K562 (cell line): ENCODE measurements at regions not wholly inside any gene's neighbourhood (a gene's known extent, or its start where the extent isn't known, plus 50 kb on each side); places are given as distances from the start of the nearest gene placed in this dataset.

ENCODE experiments used
- ATAC-seq: fragments of 200-7000 bp; cut with Tn5 transposase; 3 replicates; pipeline ENCODE4 v1.9.1; 2020; ENCODE audit warnings: moderate library complexity
- BruUV-seq: library from RNA; stranded (reverse); fragments of 400-500 nt; replicated peaks from 2 replicates; lab custom pipeline; 2021; lab: Mats Ljungman, UMichigan
- CTCF ChIA-PET: fragments of 300-600 bp; formaldehyde crosslinking; extraction: SDS; loops from one replicate; lab custom pipeline; 2021; ENCODE audit warnings: low intra/inter-chr PET ratio; lab: Yijun Ruan, JAX
- POLR2A ChIA-PET: fragments of 300-600, 350-650 bp; sonication (Branson Sonifier 250); formaldehyde crosslinking; extraction: SDS; loops from one replicate; lab custom pipeline; 2021; ENCODE audit warnings: antibody characterized with exemption, inconsistent platforms; lab: Yijun Ruan, JAX
- DNase-seq, 4 experiments: peaks; one replicate each; pipeline versions ENCODE4 v3.0.0 to v3.0.0-alpha.2; 2011 to 2018; ENCODE audit warnings: low spot score in 3 of 4, mixed read lengths in 3 of 4; ENCODE audit errors: extremely low read depth in 1 of 4
- FAIRE-seq: peaks from 2 replicates; lab custom pipeline; 2011; peaks lifted over from hg19 to GRCh38; lab: Jason Lieb, UNC
- H2AFZ ChIP-seq: 2 replicates; pipeline ENCODE4 v1.6.0; 2011; ENCODE audit warnings: low read depth, low read length, control low read depth, inconsistent platforms
- H3K27ac ChIP-seq: fragments of 200-600 bp; 3 replicates; pipeline ENCODE4 v1.8.0; 2011; ENCODE audit warnings: low read depth, mild to moderate bottlenecking, control low read depth, inconsistent platforms, low read length, moderate library complexity, mixed read lengths; ENCODE audit errors: extremely low read depth
- H3K27me3 ChIP-seq, 2 experiments: fragments of 300-600 bp in 1 of 2; 2 replicates in 1 of 2; 3 replicates in 1 of 2; pipeline versions ENCODE4 v1.6.0 to v1.8.0; 2011; ENCODE audit warnings: inconsistent platforms in 2 of 2, low read length in 2 of 2, mild to moderate bottlenecking in 1 of 2, mixed read lengths in 1 of 2, moderate library complexity in 1 of 2; ENCODE audit not compliant: control insufficient read depth in 2 of 2, insufficient read depth in 2 of 2
- H3K36me3 ChIP-seq: fragments of 300-600 bp; 3 replicates; pipeline ENCODE4 v1.8.0; 2011; ENCODE audit warnings: mild to moderate bottlenecking, low read length, inconsistent platforms; ENCODE audit not compliant: control insufficient read depth, insufficient read depth
- H3K4me1 ChIP-seq, 2 experiments: fragments of 200-600 bp in 1 of 2; replicated peaks in 1 of 2; 2 replicates in 1 of 2; 3 replicates in 1 of 2; pipeline versions ENCODE4 v1.5.1 to v1.8.0; 2011; ENCODE audit warnings: inconsistent platforms in 2 of 2, low read length in 2 of 2, mild to moderate bottlenecking in 1 of 2, mixed read lengths in 1 of 2, moderate library complexity in 1 of 2; ENCODE audit not compliant: control insufficient read depth in 2 of 2, insufficient read depth in 2 of 2
- H3K4me2 ChIP-seq: 2 replicates; pipeline ENCODE4 v1.6.1; 2011; ENCODE audit warnings: low read length, control low read depth, inconsistent platforms, mixed read lengths; ENCODE audit not compliant: insufficient read depth
- H3K4me3 ChIP-seq: fragments of 200-600 bp; sonication (generic), shearing (Covaris generic); 2 replicates; pipeline ENCODE4 v1.5.1; 2016; ENCODE audit warnings: control low read depth, inconsistent platforms
- H3K79me2 ChIP-seq: fragments of 200-600 bp; 3 replicates; pipeline ENCODE4 v1.8.0; 2011; ENCODE audit warnings: low read length, inconsistent platforms; ENCODE audit not compliant: control insufficient read depth, insufficient read depth
- H3K9ac ChIP-seq, 2 experiments: 2 replicates each; pipeline versions ENCODE4 v1.6.0 to v1.6.1; 2011; ENCODE audit warnings: low read depth in 2 of 2, low read length in 2 of 2, control low read depth in 1 of 2, inconsistent platforms in 1 of 2, mild to moderate bottlenecking in 1 of 2, mixed read lengths in 1 of 2; ENCODE audit not compliant: insufficient read depth in 1 of 2
- H3K9me1 ChIP-seq: one replicate; pipeline ENCODE4 v1.6.0; 2011; ENCODE audit warnings: inconsistent platforms, mild to moderate bottlenecking, low read length, moderate library complexity; ENCODE audit not compliant: control insufficient read depth, insufficient read depth
- H3K9me3 ChIP-seq: replicated peaks from 2 replicates; pipeline ENCODE4 v1.5.1; 2011; ENCODE audit warnings: low read depth, low read length, inconsistent platforms; ENCODE audit not compliant: control insufficient read depth, insufficient read depth
- H4K20me1 ChIP-seq: replicated peaks from 2 replicates; pipeline ENCODE4 v1.6.1; 2011; ENCODE audit warnings: low read length, inconsistent platforms, mixed read lengths; ENCODE audit not compliant: control insufficient read depth, insufficient read depth
- CREB5 ChIP-seq: fragments of 250-450 bp; sonication (Bioruptor Pico); IDR thresholded peaks from 2 replicates; pipeline ENCODE4 v1.5.0; 2020; ENCODE audit warnings: mild to moderate bottlenecking
- ELF4 ChIP-seq: fragments of 450-650 bp; formaldehyde crosslinking; IDR thresholded peaks from 2 replicates; pipeline ENCODE4 v1.4.0; 2022; ENCODE audit warnings: missing genetic modification characterization
- ETV5 ChIP-seq: sonication (generic); formaldehyde crosslinking; IDR thresholded peaks from 2 replicates; pipeline ENCODE4 v1.4.0; 2020; ENCODE audit warnings: low read depth, mild to moderate bottlenecking, missing genetic modification reagents
- MXI1 ChIP-seq: IDR thresholded peaks from 2 replicates; pipeline ENCODE4 v1.6.1; 2011; ENCODE audit warnings: low read depth, mild to moderate bottlenecking, improper control_type of control experiment, low read length
- PCBP1 ChIP-seq: fragments of 200-400 bp; formaldehyde crosslinking; IDR thresholded peaks from 2 replicates; pipeline ENCODE4 v1.6.1; 2018; ENCODE audit warnings: mild to moderate bottlenecking, low read depth, low read length; ENCODE audit not compliant: poor library complexity, severe bottlenecking
- SP2 ChIP-seq: IDR thresholded peaks from 2 replicates; pipeline ENCODE4 v1.6.1; 2011; ENCODE audit warnings: mild to moderate bottlenecking, low read depth, low read length, moderate library complexity; ENCODE audit not compliant: poor library complexity, severe bottlenecking; ENCODE audit errors: extremely low read depth
- TAF1 ChIP-seq: IDR thresholded peaks from 2 replicates; pipeline ENCODE4 v1.6.1; 2011; ENCODE audit warnings: mild to moderate bottlenecking, low read length, moderate library complexity; ENCODE audit not compliant: insufficient read depth, control insufficient read depth, severe bottlenecking; ENCODE audit errors: extremely low read depth
- YY1 ChIP-seq, 3 experiments: IDR thresholded peaks; 2 replicates each; pipeline ENCODE4 v1.6.1; 2011; ENCODE audit warnings: low read length in 2 of 3, mild to moderate bottlenecking in 2 of 3, moderate library complexity in 2 of 3, borderline replicate concordance in 1 of 3, control low read depth in 1 of 3, low read depth in 1 of 3; ENCODE audit not compliant: insufficient read depth in 3 of 3, insufficient replicate concordance in 2 of 3, control insufficient read depth in 1 of 3, insufficient read length in 1 of 3; ENCODE audit errors: extremely low read depth in 1 of 3
- ZNF212 ChIP-seq: fragments of 450-650 bp; formaldehyde crosslinking; IDR thresholded peaks from 2 replicates; pipeline ENCODE4 v1.4.0; 2020; ENCODE audit warnings: mild to moderate bottlenecking
- ZNF3 ChIP-seq: fragments of 250-450 bp; sonication (Bioruptor Pico); IDR thresholded peaks from 2 replicates; pipeline ENCODE4 v1.5.0; 2021; ENCODE audit warnings: mild to moderate bottlenecking, moderate library complexity
- ZNF561 ChIP-seq: fragments of 450-650 bp; formaldehyde crosslinking; conservative IDR thresholded peaks from 2 replicates; pipeline ENCODE4 v1.4.0; 2020; ENCODE audit warnings: mild to moderate bottlenecking, moderate library complexity
- ZSCAN29 ChIP-seq: fragments of 450-650 bp; IDR thresholded peaks from 2 replicates; pipeline ENCODE4 v1.6.1; 2017
- WGBS: fragments of 100-300 bp; shearing (Covaris generic); methylation state at CpG from one replicate; pipeline ENCODE4 v1.1.6; 2016; ENCODE audit warnings: low coverage, mixed read lengths; ENCODE audit not compliant: insufficient coverage; ENCODE audit errors: missing lambda C conversion rate; 5-methylcytosine and 5-hydroxymethylcytosine counted together
- in situ Hi-C: fragments of 300-500 bp; cut with MboI; formaldehyde crosslinking; loops from 4 replicates; pipeline ENCODE4 v1.15.0; 2018; ENCODE audit warnings: inconsistent platforms, mixed read lengths
- intact Hi-C: fragments of 100-400 bp; cut with micrococcal nuclease; formaldehyde crosslinking; loops from 2 replicates; pipeline ENCODE4 v1.14.2; 2022

- intact Hi-C loops, result no loop called here
- no peak for FAIRE-seq
- no peaks in the 10 kb centered on the region for H3K9me1 ChIP-seq
- TF ChIP-seq ETV5 (CRISPR knock-in tag), result no peak
- no peak for TF ChIP-seq YY1 (IDR thresholded peaks at IDR 0.05; ENCODE audit: borderline replicate concordance in 1 of 3, control insufficient read depth in 1 of 3, extremely low read depth in 1 of 3, insufficient read depth in 3 of 3, insufficient read length in 1 of 3, insufficient replicate concordance in 2 of 3, low read depth in 1 of 3, low read length in 2 of 3)
- no peak for TF ChIP-seq SP2
- TF ChIP-seq MXI1, result no peak
- TF ChIP-seq ZNF212 (CRISPR knock-in tag), result no peak
- no peak for TF ChIP-seq ZSCAN29
- TF ChIP-seq PCBP1, result no peak
- TF ChIP-seq TAF1, result no peak
- TF ChIP-seq ELF4 (CRISPR knock-in tag), result no peak
- TF ChIP-seq ZNF561 (CRISPR knock-in tag), result no peak
- TF ChIP-seq CREB5 (CRISPR knock-in tag), result no peak
- no peak for TF ChIP-seq ZNF3
- TF ChIP-seq, all 486 proteins: peak for 0
- no peak overlapping the region for H3K4me2 ChIP-seq
- ChIA-PET POLR2A (no interaction called here), CTCF (no interaction called here)
- H4K20me1 ChIP-seq, result no peaks in the 10 kb centered on the region
- no peaks in the 10 kb centered on the region for H3K9me3 ChIP-seq
- no peak overlapping the region for H3K4me3 ChIP-seq
- WGBS, result 9% methylated on average over 3 of the region's 3 CpGs
- no peaks in the 10 kb centered on the region for H3K79me2 ChIP-seq
- H3K27ac ChIP-seq, result no peak overlapping the region
- no peak for ATAC-seq
- no peaks in the 10 kb centered on the region for H3K36me3 ChIP-seq
- H3K27me3 ChIP-seq, result peaks cover 0 to 32% of the 10 kb centered on the region in 2 experiments; a peak in 2 of 5 replicates
- H3K4me1 ChIP-seq, result no peaks in the 10 kb centered on the region; a peak in 2 of 5 replicates
- H2AFZ ChIP-seq, result no peak overlapping the region
- in situ Hi-C loops, result no loop called here
- DNase-seq, result no peak
- no TSS peak for BruUV-seq
- no peak overlapping the region for H3K9ac ChIP-seq
Measured at GRCh38 chr9:38196714-38197113, 127.7 kb upstream of the SHB start.
